Peyer's patch (tissue), 4 donors: ENCODE measurements at regions not wholly inside any gene's neighbourhood (a gene's known extent, or its start where the extent isn't known, plus 50 kb on each side); places are given as distances from the start of the nearest gene placed in this dataset.

ENCODE experiments used
- DNase-seq, 3 donors: peaks; one replicate each; pipeline ENCODE4 v3.0.0-alpha.2; 2017 to 2019
- H3K27ac ChIP-seq, 4 donors: fragments of 200-600 bp; sonication (generic); one replicate each; pipeline ENCODE4 v1.5.1; 2016 to 2019
- H3K27me3 ChIP-seq, 2 donors: fragments of 200-600 bp; sonication (generic); one replicate each; pipeline ENCODE4 v1.5.1; 2019
- H3K36me3 ChIP-seq, 3 donors: fragments of 200-600 bp; sonication (generic); one replicate each; pipeline ENCODE4 v1.5.1; 2016 to 2019
- H3K4me1 ChIP-seq, 4 donors: fragments of 200-600 bp; sonication (generic); one replicate each; pipeline ENCODE4 v1.5.1; 2016 to 2019
- H3K4me3 ChIP-seq, 4 donors: fragments of 200-600 bp; sonication (generic); 1 replicate in 3 of 4; 2 replicates in 1 of 4; pipeline ENCODE4 v1.5.1; 2016 to 2019; ENCODE audit warnings: mild to moderate bottlenecking in 1 of 4
- H3K9me3 ChIP-seq, 4 donors: fragments of 200-600 bp; sonication (generic); one replicate each; pipeline ENCODE4 v1.5.1; 2016 to 2019; ENCODE audit warnings: mild to moderate bottlenecking in 1 of 4
- CTCF ChIP-seq, 6 experiments: fragments of 450-650 bp in 4 of 6; fragments of 200-600 bp in 2 of 6; sonication (generic) in 1 of 6; IDR thresholded peaks; one replicate each; pipeline ENCODE4 v1.5.1; 2017 to 2019; ENCODE audit warnings: antibody characterized with exemption in 6 of 6, mild to moderate bottlenecking in 3 of 6, moderate library complexity in 1 of 6
- POLR2A ChIP-seq, 2 donors: fragments of 450-650 bp; IDR thresholded peaks; one replicate each; pipeline ENCODE4 v1.5.1; 2017; ENCODE audit warnings: antibody characterized with exemption in 2 of 2, mild to moderate bottlenecking in 2 of 2, moderate library complexity in 2 of 2

GRCh38 chr22:44363013-44363979 is 50.5 kb upstream of the SHISAL1 start:
- TF ChIP-seq POLR2A (IDR thresholded peaks at IDR 0.05) = no peak
- no peak for TF ChIP-seq CTCF (IDR thresholded peaks at IDR 0.05)
- peaks cover 0 to 16% (median 0%) of the 10 kb centered on the region in 4 donors for H3K4me1 ChIP-seq
- H3K36me3 ChIP-seq = no peaks in the 10 kb centered on the region
- no peaks in the 10 kb centered on the region for H3K27me3 ChIP-seq
- no peaks in the 10 kb centered on the region for H3K9me3 ChIP-seq
- peak overlapping the region; percentile 27 to 73 (median 64) for H3K27ac ChIP-seq
- no peak overlapping the region for H3K4me3 ChIP-seq
- DNase-seq = peak; percentile 24 to 82 (median 64)

GRCh38 chr22:44362249-44363012 is 49.7 kb upstream of the SHISAL1 start:
- Histone ChIP-seq H3K4me1 (peaks cover 0 to 16% (median 0%) of the 10 kb centered on the region in 4 donors), H3K27me3 (no peaks in the 10 kb centered on the region), H3K4me3 (no peak overlapping the region), H3K36me3 (no peaks in the 10 kb centered on the region), H3K27ac (peak overlapping the region in 3 of 4 donors; percentile 57 to 73 (median 72)), H3K9me3 (no peaks in the 10 kb centered on the region)
- TF ChIP-seq POLR2A (IDR thresholded peaks at IDR 0.05) = no peak
- no peak for TF ChIP-seq CTCF (IDR thresholded peaks at IDR 0.05)
- DNase-seq = no peak
